Stimulated activated effector memory CD8-positive, alpha-beta T cell treated with anti-CD3 and anti-CD28 coated beads, Interleukin-12 subunit alpha, Interleukin-12 subunit beta, amount 100 ng/mL, for 72 hours (primary cell): ENCODE measurements at regions not wholly inside any gene's neighbourhood (a gene's known extent, or its start where the extent isn't known, plus 50 kb on each side); places are given as distances from the start of the nearest gene placed in this dataset.

Experiments
- ATAC-seq: fragments of 150-1000 bp; cut with Tn5 transposase; 2 replicates; pipeline ENCODE4 v1.10.0; 2021
- DNase-seq, 2 donors: peaks; one replicate each; pipeline ENCODE4 v3.0.0; 2021 to 2022; ENCODE audit warnings: low spot score in 2 of 2
- H3K27ac Mint-ChIP-seq: one replicate; pipeline ENCODE4 v1.8.0; 2022; ENCODE audit warnings: mild to moderate bottlenecking, mixed read lengths
- H3K36me3 Mint-ChIP-seq: one replicate; pipeline ENCODE4 v1.8.0; 2022; ENCODE audit warnings: mild to moderate bottlenecking, mixed read lengths
- H3K4me1 Mint-ChIP-seq: one replicate; pipeline ENCODE4 v1.8.0; 2022; ENCODE audit warnings: mixed read lengths
- H3K4me3 Mint-ChIP-seq: one replicate; pipeline ENCODE4 v1.8.0; 2022; ENCODE audit warnings: mild to moderate bottlenecking, mixed read lengths
- H3K9me3 Mint-ChIP-seq: one replicate; pipeline ENCODE4 v1.8.0; 2022; ENCODE audit warnings: mixed read lengths

GRCh38 chr6:68458447-68458846 is 176.6 kb upstream of the ADGRB3 start:
- H3K27ac Mint-ChIP-seq = no peak overlapping the region
- H3K4me3 Mint-ChIP-seq = no peak overlapping the region
- no peak for DNase-seq
- peaks cover 8% of the 10 kb centered on the region for H3K9me3 Mint-ChIP-seq
- H3K36me3 Mint-ChIP-seq = no peaks in the 10 kb centered on the region
- no peaks in the 10 kb centered on the region for H3K4me1 Mint-ChIP-seq
- ATAC-seq = no peak

GRCh38 chr6:68447112-68447511 is 188.0 kb upstream of the ADGRB3 start:
- H3K36me3 Mint-ChIP-seq = no peaks in the 10 kb centered on the region

GRCh38 chr6:68445926-68446325 is 189.2 kb upstream of the ADGRB3 start:
- Mint-ChIP-seq H3K4me1 (no peaks in the 10 kb centered on the region), H3K4me3 (no peak overlapping the region), H3K36me3 (no peaks in the 10 kb centered on the region), H3K9me3 (peaks cover 8% of the 10 kb centered on the region), H3K27ac (no peak overlapping the region)
- DNase-seq = no peak
- no peak for ATAC-seq

More at GRCh38 chr6:68447112-68447511, 188.0 kb upstream of the ADGRB3 start:
- H3K4me3 Mint-ChIP-seq = no peak overlapping the region
- no peak for DNase-seq
- H3K4me1 Mint-ChIP-seq = no peaks in the 10 kb centered on the region
- ATAC-seq = no peak
- peaks cover 14% of the 10 kb centered on the region for H3K9me3 Mint-ChIP-seq
- H3K27ac Mint-ChIP-seq = no peak overlapping the region

GRCh38 chr6:68443704-68444103 is 191.4 kb upstream of the ADGRB3 start:
- peaks cover 4% of the 10 kb centered on the region for H3K9me3 Mint-ChIP-seq
- ATAC-seq (no peak), DNase-seq (no peak)
- H3K36me3 Mint-ChIP-seq = no peaks in the 10 kb centered on the region
- H3K4me3 Mint-ChIP-seq = no peak overlapping the region
- H3K27ac Mint-ChIP-seq = no peak overlapping the region
- no peaks in the 10 kb centered on the region for H3K4me1 Mint-ChIP-seq

GRCh38 chr6:68427630-68428029 is 207.5 kb upstream of the ADGRB3 start:
- Mint-ChIP-seq H3K9me3 (peaks cover 13% of the 10 kb centered on the region), H3K4me3 (no peak overlapping the region), H3K36me3 (no peaks in the 10 kb centered on the region), H3K27ac (no peak overlapping the region), H3K4me1 (no peaks in the 10 kb centered on the region)
- ATAC-seq (no peak), DNase-seq (no peak)

GRCh38 chr6:68410021-68410420 is 225.1 kb upstream of the ADGRB3 start:
- no peaks in the 10 kb centered on the region for H3K4me1 Mint-ChIP-seq
- H3K9me3 Mint-ChIP-seq = peaks cover 7% of the 10 kb centered on the region
- ATAC-seq (no peak), DNase-seq (no peak)
- H3K4me3 Mint-ChIP-seq = no peak overlapping the region
- H3K27ac Mint-ChIP-seq = no peak overlapping the region
- no peaks in the 10 kb centered on the region for H3K36me3 Mint-ChIP-seq

GRCh38 chr6:68400396-68400795 is 234.7 kb upstream of the ADGRB3 start:
- Mint-ChIP-seq H3K36me3 (no peaks in the 10 kb centered on the region), H3K9me3 (peaks cover 22% of the 10 kb centered on the region), H3K4me3 (no peak overlapping the region), H3K4me1 (no peaks in the 10 kb centered on the region), H3K27ac (no peak overlapping the region)
- no peak for DNase-seq
- no peak for ATAC-seq

- Mint-ChIP-seq H3K36me3 (no peaks in the 10 kb centered on the region), H3K9me3 (peaks cover 13% of the 10 kb centered on the region), H3K27ac (no peak overlapping the region), H3K4me1 (no peaks in the 10 kb centered on the region), H3K4me3 (no peak overlapping the region)
- ATAC-seq (no peak), DNase-seq (no peak)
Measured at GRCh38 chr6:68391953-68392352, 243.1 kb upstream of the ADGRB3 start.

- Mint-ChIP-seq H3K4me3 (no peak overlapping the region), H3K27ac (no peak overlapping the region), H3K4me1 (no peaks in the 10 kb centered on the region), H3K36me3 (no peaks in the 10 kb centered on the region), H3K9me3 (peaks cover 22% of the 10 kb centered on the region)
- no peak for ATAC-seq
- no peak for DNase-seq
Measured at GRCh38 chr6:68372991-68373390, 262.1 kb upstream of the ADGRB3 start.

- no peak for ATAC-seq
- Mint-ChIP-seq H3K4me3 (no peak overlapping the region), H3K9me3 (peaks cover 26% of the 10 kb centered on the region), H3K36me3 (no peaks in the 10 kb centered on the region), H3K27ac (no peak overlapping the region), H3K4me1 (no peaks in the 10 kb centered on the region)
- DNase-seq = no peak
Measured at GRCh38 chr6:68368845-68369244, 266.2 kb upstream of the ADGRB3 start.

- H3K27ac Mint-ChIP-seq = no peak overlapping the region
- no peaks in the 10 kb centered on the region for H3K36me3 Mint-ChIP-seq
- DNase-seq = no peak
- no peak overlapping the region for H3K4me3 Mint-ChIP-seq
- H3K4me1 Mint-ChIP-seq = no peaks in the 10 kb centered on the region
- peaks cover 21% of the 10 kb centered on the region for H3K9me3 Mint-ChIP-seq
- no peak for ATAC-seq
Measured at GRCh38 chr6:68364271-68364805, 270.7 kb upstream of the ADGRB3 start.

GRCh38 chr6:68343901-68344300 is 291.2 kb upstream of the ADGRB3 start:
- ATAC-seq (no peak), DNase-seq (no peak)
- Mint-ChIP-seq H3K4me3 (no peak overlapping the region), H3K27ac (no peak overlapping the region), H3K4me1 (no peaks in the 10 kb centered on the region), H3K36me3 (no peaks in the 10 kb centered on the region), H3K9me3 (peaks cover 12% of the 10 kb centered on the region)

GRCh38 chr6:68342286-68342685 is 292.8 kb upstream of the ADGRB3 start:
- Mint-ChIP-seq H3K4me3 (no peak overlapping the region), H3K9me3 (peaks cover 9% of the 10 kb centered on the region), H3K4me1 (no peaks in the 10 kb centered on the region), H3K36me3 (no peaks in the 10 kb centered on the region), H3K27ac (no peak overlapping the region)
- no peak for DNase-seq
- no peak for ATAC-seq

- no peak for ATAC-seq
- Mint-ChIP-seq H3K36me3 (no peaks in the 10 kb centered on the region), H3K9me3 (peaks cover 10% of the 10 kb centered on the region), H3K27ac (no peak overlapping the region), H3K4me3 (no peak overlapping the region), H3K4me1 (no peaks in the 10 kb centered on the region)
- no peak for DNase-seq
Measured at GRCh38 chr6:68339488-68340131, 295.5 kb upstream of the ADGRB3 start.

GRCh38 chr6:68333442-68333841 is 301.6 kb upstream of the ADGRB3 start:
- no peak for DNase-seq
- no peak for ATAC-seq
- no peak overlapping the region for H3K27ac Mint-ChIP-seq
- no peaks in the 10 kb centered on the region for H3K4me1 Mint-ChIP-seq
- no peaks in the 10 kb centered on the region for H3K36me3 Mint-ChIP-seq
- no peak overlapping the region for H3K4me3 Mint-ChIP-seq
- H3K9me3 Mint-ChIP-seq = peaks cover 7% of the 10 kb centered on the region

GRCh38 chr6:68328156-68328555 is 306.9 kb upstream of the ADGRB3 start:
- Mint-ChIP-seq H3K9me3 (peaks cover 3% of the 10 kb centered on the region), H3K4me3 (no peak overlapping the region), H3K36me3 (no peaks in the 10 kb centered on the region), H3K4me1 (no peaks in the 10 kb centered on the region), H3K27ac (no peak overlapping the region)
- DNase-seq (no peak), ATAC-seq (no peak)
